ENCODE measurements at regions not wholly inside any gene's neighbourhood (a gene's known extent, or its start where the extent isn't known, plus 50 kb on each side); places are given as distances from the start of the nearest gene placed in this dataset.

- TF ChIP-seq, protein P1, sequence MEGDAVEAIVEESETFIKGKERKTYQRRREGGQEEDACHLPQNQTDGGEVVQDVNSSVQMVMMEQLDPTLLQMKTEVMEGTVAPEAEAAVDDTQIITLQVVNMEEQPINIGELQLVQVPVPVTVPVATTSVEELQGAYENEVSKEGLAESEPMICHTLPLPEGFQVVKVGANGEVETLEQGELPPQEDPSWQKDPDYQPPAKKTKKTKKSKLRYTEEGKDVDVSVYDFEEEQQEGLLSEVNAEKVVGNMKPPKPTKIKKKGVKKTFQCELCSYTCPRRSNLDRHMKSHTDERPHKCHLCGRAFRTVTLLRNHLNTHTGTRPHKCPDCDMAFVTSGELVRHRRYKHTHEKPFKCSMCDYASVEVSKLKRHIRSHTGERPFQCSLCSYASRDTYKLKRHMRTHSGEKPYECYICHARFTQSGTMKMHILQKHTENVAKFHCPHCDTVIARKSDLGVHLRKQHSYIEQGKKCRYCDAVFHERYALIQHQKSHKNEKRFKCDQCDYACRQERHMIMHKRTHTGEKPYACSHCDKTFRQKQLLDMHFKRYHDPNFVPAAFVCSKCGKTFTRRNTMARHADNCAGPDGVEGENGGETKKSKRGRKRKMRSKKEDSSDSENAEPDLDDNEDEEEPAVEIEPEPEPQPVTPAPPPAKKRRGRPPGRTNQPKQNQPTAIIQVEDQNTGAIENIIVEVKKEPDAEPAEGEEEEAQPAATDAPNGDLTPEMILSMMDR (IDR thresholded peaks at IDR 0.05; ENCODE audit: extremely low read depth in 1 of 2, insufficient read depth in 1 of 2, low read depth in 1 of 2, low read length in 2 of 2) = no peak
- no peak for TF ChIP-seq EZH2 (IDR thresholded peaks at IDR 0.05; ENCODE audit: borderline replicate concordance, low read depth, low read length, severe bottlenecking)
Measured at GRCh38 chr10:125259651-125260050, 99.3 kb upstream of the CTBP2 start.
